ENCODE measurements at regions not wholly inside any gene's neighbourhood (a gene's known extent, or its start where the extent isn't known, plus 50 kb on each side); places are given as distances from the start of the nearest gene placed in this dataset.

- TF ChIP-seq, protein P1, sequence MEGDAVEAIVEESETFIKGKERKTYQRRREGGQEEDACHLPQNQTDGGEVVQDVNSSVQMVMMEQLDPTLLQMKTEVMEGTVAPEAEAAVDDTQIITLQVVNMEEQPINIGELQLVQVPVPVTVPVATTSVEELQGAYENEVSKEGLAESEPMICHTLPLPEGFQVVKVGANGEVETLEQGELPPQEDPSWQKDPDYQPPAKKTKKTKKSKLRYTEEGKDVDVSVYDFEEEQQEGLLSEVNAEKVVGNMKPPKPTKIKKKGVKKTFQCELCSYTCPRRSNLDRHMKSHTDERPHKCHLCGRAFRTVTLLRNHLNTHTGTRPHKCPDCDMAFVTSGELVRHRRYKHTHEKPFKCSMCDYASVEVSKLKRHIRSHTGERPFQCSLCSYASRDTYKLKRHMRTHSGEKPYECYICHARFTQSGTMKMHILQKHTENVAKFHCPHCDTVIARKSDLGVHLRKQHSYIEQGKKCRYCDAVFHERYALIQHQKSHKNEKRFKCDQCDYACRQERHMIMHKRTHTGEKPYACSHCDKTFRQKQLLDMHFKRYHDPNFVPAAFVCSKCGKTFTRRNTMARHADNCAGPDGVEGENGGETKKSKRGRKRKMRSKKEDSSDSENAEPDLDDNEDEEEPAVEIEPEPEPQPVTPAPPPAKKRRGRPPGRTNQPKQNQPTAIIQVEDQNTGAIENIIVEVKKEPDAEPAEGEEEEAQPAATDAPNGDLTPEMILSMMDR (IDR thresholded peaks at IDR 0.05), result no peak
- no peak for TF ChIP-seq POLR2AphosphoS5 (IDR thresholded peaks at IDR 0.05; ENCODE audit: insufficient read depth in 1 of 2, low read depth in 1 of 2)
These were observed 86.9 kb upstream of the TSPAN2 start for GRCh38 chr1:115176189-115176588.
